Stimulated activated CD4-positive, alpha-beta T cell treated with anti-CD3 and anti-CD28 coated beads, Interleukin-1b, Interleukin-23, amount 100 ng/mL, for 24 hours (primary cell): ENCODE measurements at regions not wholly inside any gene's neighbourhood (a gene's known extent, or its start where the extent isn't known, plus 50 kb on each side); places are given as distances from the start of the nearest gene placed in this dataset.

Source experiments
- DNase-seq, 4 experiments: peaks; one replicate each; pipeline ENCODE4 v3.0.0-alpha.2; 2020; ENCODE audit warnings: low read depth in 4 of 4, low spot score in 1 of 4

DNA sequence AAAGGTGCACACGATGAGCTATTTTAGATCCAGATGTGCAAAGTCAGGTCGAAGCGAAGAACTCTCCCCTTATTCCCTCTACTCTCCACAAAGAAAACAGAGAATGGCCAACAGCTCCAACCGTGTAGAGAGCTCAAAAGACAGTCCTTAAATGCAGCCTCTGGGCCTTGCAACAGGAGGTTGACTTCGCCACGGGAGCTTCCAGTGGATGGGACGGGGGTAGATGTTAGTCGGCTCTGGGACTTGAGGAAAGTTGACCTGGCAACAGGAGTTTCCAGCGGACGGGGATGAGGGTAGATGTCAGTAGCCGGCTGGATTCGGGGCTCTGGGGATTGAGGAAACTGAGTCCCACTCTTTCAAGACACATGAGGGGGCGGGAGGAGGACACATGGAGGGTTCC lies 450.4 kb downstream of the BRD1 start:
- no peak for DNase-seq

DNA sequence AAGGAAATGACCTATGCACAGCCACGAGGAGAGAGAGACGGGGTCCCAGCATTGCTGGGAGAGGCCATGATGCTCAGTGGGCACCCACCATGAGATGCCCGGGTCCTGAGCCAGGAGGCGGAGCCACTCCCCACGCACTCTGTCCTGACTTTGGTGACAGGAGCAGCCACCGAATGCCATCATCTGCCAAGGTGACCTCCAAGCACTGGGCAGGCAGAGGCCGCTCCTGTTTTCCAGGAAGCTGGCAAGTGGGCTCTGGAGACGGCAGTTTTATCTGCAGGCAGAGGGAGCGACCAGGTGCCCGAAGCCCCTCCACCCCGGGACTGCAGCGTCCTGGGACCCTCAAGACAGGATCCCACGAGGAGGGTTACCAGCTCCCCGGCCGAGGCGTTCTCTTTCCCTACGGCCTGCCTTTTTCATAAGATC lies 453.9 kb downstream of the BRD1 start:
- no peak for DNase-seq

DNA sequence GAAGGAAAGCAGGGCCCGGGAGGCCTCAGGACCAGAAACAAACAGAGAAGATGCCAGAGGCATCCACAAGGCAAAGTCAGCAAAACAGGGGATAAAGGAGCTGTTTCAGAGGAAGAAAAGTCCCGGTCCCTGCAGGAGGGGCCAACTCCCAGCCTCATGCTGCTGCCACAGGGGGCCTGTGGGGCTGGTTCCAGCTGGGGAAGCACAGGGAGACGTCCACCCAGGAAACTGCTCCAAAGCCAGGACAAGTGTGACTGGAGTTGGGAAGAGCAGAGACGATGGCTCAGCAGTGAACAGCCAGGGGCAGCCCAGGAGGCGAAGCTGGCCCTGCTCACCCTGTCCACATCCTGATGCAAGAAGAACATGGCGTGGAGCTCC lies 454.4 kb downstream of the BRD1 start:
- DNase-seq: no peak

DNA sequence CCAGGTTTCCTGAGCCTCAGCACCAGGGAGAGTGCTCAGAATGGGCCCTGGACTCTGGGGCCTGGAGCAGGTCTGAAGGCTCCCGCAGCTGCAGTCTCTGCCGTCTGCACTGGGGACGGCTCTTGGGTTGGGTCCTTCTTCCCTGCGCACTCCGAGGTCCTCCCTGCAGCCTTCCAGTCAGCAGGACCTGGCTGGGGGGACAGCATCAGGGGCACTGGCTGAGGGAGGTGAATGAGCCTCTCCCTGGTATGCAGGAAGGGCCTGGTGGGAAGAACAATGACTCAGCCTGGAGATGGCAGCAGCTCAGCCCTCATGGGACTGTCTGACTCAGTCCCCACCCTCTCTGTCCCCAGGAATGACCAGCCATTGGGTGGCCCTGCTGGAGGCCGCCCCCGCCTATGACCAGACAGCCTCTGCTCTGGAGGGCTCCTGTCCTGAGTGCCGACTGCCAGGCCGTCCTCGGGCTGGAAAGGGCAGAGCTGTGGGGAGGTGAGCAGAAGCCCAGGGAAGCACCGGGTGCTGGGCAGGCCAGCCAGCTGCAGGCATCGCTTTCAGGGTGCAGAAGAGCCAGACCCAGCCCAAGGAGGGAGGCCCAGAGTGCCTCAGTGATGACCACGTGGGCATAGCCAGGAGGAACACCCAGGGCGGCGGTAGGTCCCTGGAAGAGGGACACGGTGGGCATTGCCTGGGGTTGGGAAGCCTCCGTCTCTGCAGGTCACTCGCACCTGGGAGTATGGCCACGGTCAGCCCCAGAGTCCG lies 455.0 kb downstream of the BRD1 start:
- DNase-seq: no peak

DNA sequence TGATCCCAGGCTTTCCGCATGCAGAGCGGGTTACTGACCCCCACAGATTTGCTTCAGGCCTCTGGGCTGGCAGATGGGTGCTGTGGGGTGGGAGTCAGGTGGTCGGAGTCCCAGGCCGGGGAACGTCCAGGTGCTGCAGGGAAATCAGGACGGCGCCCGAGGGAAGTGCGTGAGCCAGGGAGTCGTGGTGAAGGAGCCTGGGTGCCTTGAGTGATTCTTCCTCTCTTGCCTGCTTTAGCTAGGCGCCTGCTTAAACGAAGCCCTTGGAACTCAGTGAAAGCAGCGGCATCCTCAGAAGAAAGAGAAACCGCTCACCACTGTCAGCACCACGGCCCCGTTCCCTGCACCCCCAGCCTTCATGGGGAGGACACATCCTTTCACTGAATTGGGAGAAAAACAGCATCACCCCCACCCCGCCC lies 455.6 kb downstream of the BRD1 start:
- DNase-seq: no peak

DNA sequence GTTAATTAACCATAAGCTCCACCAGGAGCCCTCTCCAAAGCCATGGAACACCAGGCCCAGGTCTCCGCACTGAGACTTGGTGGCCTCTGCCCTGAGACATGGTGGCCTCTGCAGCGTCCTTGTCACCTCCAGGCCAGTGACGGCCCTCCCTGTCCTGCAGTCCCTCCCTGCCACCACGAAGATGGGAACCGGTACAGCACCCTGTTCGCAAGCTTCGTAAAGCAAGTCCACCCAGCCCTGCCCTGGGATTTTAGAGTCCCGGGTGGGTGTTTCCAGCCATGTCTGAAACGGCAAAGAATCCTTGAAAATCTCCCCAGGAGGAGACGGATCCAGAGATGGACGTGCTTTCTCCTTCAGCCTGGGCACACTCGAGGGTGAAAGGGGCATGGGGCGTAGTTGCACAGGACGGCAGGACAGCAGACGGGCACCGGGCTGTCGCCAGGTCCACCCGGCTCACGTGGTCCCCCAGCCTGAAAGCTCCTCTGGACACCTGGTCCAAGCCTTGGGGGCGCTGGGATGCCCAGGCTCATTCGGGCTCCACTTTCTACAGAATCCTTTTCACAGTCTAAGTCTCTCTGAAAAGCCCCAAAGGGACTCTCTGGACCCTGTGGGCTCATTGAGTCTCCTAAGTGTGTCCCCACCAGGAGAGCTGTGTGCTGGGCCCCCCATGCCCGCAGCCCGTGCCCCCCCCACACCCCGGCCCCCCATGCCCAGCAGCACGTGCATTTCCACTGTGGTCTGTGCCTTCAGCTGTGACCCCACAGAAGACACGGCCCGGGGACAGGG lies 456.2 kb downstream of the BRD1 start:
- DNase-seq: no peak

DNA sequence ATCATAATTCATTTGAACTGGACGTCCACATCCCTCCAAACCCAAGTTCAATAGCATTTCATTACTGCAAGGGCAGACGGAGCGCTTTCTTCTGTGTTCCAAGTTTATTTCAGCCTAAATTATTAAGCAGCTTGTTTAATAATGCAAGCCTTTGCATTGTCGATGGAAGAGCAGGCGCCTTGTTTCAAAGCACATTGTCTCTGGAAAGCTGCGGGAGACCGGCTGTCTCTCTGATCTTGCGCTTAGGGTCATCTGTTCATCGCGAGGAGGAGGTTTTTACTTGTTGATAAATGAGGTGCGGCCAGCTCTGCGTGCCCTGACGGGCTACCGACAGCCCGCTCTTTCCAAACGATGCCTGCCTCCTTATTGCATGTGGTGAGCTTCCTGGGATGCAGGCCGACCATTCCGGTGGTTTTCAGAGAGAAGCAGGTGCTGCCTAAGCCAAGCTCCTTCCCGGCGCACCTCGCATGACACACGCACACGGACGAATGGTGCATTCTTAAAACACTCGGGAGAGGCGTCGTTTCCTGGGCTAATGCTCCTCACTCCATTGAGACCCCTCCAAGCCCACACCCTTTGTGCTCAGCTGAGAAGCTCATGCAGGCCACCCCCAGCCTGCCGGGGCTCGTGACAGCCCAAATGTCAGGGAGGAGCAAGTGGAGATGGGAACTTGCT lies 456.9 kb downstream of the BRD1 start:
- DNase-seq: no peak

DNA sequence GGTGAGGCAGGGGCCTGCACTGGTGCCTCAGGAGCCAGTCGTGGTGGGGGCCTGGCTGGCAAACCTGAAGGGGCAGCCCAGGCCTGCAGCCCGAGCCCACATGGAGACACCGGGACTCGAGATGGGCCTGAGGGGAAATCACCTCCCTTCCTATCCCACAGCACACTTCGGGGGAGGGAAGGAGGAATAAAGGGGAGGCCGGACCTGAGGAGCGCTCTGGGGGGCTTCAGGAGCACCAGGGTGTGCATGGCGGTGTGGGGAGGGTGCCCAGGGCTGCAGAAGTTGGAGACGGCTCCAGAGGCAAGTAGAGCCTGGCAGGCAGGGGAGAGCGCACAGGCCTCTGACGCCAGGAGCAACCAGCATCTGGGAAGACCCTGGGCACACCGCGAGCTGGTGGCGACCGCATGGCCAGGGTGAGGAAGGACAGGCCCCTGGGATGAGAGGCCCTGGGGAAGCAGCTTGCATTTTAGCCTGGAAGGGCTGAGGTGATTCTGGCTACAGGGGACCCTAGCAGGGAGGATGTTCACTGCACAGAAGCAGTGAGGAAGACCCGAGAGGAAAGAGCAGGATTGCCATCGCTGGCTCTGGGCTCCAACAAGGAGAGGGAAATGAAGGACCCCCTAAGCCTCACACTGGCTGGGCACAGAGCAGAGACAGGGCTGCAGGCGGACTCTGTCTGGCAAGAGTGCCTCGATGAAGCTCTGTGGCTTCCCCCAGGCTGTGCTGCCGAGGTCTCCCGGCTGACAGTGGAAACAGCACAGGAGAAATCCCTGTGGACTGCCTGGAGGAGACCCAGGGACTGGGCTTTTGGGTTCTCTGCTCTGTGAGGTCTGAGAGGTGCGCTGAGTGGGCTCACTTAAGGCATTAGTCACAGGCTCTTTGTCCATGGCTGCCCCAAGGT lies 457.7 kb downstream of the BRD1 start:
- no peak for DNase-seq

DNA sequence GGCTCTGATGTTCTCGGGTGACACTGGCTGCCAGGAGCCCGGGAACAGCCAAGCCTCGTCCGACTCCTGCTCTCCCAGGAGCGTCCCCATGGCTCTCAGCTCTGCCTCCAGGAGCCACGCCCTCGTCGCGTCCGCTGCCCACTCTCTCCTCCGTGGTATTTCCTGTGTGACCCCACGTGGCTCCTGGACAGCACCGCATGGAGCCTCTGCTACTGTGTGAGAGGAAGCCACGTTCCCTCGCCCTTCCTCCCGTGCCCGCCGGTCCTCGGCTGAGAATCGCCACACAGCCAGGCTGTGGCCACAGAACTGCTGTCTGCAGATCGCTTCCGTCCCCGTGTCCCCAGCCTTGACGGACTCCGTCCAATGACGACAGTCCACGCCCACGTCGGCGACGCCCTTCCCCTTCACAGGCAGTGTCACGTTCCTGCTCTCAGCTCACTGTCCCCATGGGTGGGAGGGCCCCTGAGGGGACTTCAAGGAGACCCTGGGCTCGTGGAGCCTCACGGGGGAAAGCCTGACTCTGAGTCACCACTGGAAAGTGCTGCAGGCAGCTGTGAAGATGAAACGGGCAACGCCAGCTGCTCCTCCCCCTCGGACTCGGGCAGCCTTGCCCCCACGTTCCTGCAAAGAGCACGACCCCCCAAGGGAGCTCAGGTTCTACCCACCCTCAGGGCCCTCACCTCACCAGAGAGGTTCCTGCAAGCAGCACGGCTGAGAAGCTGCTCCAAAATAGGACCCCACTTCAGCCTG lies 458.5 kb downstream of the BRD1 start:
- no peak for DNase-seq

DNA sequence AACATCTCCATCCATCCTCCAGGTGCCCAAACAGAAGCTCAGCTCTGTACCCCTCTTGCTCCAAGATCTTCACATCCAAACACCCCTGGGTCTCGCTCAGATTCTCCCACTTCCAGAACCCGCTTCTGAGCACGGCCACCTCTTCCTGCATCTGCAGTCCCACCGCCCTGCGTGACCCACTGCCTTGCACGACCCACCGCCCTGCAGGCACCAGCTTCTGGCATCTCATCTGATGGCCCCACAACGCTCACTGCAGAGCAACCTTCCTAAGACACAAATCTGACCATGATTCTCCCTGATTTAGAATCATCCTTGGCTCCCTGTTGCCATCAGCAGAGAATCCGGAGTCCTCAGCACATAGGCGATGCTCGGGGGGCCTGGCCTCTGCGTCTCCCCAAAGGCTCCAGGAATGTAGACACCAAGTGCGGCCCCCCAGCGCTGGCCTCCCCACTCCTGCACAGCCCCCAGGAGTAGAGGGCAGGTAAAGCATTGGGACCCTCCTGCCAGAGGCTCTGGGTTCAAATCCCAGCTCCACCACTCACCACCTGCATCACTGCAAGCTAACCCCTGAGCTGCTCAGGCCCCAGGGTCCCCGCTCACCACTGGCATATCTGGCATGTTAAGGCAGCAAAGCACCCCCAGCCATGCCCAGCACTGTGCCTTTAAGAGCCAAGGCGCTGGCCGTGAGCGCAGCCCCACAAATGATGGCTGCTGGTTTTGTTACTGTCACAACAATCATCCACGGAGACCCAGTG lies 459.3 kb downstream of the BRD1 start:
- no peak for DNase-seq

DNA sequence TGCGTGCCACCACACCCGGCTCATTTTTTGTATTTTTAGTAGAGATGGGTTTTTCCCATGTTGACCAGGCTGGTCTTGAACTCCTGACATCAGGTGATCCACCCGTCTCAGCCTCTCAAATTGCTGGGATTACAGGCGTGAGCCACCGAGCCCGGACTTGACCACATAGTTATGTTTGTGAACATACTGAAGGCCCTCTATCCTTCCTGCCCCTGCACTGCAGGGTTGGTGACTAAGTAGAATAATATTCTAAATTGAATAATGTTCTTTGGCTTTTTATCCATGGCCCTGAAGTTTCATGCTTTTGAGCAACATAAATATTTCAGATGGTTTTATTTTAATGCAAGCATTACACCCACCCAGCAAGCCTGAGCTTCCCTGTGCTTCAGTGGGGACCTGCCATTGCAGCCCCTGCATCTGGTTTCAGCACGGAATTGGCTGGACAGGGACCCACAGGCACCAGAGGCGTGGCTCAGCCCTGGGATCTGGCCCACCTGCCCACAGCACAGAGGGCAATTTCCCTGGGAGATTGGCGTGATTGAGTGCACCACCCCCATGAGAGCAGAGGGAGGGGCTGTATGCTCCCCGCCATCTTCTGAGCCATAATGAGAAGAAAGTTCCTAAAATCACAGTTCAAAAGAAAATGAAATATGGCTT lies 460.5 kb downstream of the BRD1 start:
- no peak for DNase-seq

DNA sequence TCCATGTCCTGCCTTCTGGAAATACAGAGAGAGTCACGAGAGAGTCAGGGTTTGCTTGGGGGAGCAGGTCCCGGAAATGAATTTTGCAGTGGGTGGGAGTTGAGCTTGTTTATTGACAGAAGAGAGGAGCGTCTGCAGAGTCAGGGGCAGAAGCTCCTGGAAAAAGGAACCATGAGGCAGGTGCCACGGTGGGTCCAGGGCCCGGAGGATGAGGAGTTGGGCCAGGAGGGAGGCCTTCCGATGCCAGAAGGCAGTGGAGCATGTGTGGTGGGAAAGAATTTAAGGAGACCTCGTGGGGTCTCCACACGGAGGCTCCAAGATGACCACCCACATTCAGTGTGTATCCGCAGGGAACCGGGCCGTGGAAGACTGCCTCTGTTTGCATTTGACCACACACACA lies 461.2 kb downstream of the BRD1 start:
- no peak for DNase-seq

DNA sequence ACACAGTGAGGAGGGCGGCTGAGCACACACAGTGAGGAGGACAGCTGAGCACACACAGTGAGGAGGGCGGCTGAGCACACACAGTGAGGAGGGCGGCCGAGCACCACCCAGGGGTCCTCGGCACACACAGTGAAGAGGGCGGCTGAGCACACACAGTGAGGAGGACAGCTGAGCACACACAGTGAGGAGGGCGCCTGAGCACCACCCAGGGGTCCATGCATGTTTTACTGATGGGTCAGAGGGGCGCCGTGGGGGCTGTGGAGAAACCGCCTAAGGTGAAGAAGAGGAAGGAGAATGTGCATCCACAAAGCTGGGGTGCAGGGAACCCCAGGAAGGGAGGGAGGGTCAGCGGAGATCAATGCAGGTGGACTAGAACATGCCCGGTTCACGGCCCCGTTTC lies 461.8 kb downstream of the BRD1 start:
- no peak for DNase-seq

DNA sequence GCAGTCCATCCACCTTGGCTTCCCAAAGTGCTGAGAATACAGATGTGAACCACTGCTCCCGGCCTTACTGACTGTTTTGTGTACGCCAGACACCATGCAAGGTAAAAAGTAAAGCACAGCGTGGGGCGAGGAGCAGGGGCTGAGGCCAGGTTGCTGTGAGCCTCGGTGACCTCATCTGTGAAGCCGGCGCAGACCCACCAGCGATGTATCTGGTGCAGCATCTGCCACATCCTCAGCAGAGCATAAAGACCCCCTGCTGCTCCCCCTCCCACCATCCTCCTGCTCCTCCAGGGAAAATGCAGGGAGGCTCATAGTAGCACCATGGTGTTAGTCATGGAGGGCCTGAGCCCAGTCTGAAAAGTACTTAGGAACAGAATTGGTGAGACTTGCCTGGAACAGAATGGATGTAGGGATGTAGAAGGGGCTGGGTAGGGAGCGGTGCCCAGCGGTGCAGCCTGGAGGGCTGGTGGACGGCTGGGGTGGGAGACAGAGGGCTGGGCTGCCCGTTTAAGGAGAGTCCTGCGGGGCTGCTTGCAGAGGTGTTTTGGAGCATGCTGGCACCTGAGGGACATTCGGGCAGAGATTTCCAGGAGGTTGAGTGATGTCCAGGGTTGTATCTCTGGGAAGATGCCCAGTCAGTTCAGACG lies 462.4 kb downstream of the BRD1 start:
- DNase-seq: no peak

DNA sequence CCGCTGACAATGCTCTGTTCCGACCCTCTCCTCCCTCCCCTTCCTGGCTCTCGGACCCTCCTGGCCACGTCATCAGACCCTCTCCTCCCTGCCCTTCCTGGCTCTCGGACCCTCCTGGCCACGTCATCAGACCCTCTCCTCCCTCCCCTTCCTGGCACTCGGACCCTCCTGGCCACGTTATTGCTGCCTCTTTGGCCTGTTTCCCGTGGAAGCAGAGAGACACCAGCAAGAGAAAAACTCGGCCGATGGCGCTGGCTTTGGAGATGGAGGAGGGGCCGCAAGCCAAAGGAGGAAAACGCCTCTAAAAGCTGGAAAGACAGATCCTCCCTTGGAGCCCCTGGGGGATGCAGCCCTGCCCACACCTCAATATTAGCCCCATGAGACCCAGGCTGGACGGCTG lies 463.3 kb downstream of the BRD1 start:
- no peak for DNase-seq

DNA sequence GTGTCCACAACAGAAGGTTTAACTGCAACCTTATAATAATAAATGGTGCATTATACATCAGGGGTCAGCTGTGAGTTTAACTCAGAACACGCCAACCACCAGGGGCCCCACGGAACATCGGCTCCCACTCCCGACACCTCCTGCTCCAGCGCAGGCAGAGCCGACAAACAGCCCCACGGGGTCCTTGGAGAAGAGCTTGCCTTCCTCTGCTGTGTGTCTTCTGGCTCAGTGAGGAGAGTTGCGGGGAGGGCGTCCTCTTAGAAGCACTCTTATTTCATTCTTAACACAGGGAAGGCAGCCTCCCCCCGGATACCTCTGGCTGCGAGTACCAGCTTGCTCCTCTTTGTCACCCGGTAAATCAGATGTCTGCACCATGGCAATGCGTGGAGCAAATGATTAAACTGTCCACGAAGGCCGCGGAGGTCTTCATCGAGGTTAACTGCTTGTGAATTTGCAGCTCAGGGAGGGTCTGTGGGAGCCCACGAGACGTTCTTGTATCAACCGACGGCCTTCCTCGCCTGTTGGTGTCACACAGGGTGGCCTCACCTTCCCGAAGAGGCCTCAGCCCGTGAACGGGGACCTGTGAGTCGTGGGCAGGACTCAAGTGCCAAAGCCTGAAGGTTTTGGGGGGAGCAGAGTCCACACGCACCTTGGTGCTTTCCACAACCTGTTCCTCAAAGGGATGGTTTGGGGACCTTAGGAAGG lies 464.0 kb downstream of the BRD1 start:
- DNase-seq: no peak

DNA sequence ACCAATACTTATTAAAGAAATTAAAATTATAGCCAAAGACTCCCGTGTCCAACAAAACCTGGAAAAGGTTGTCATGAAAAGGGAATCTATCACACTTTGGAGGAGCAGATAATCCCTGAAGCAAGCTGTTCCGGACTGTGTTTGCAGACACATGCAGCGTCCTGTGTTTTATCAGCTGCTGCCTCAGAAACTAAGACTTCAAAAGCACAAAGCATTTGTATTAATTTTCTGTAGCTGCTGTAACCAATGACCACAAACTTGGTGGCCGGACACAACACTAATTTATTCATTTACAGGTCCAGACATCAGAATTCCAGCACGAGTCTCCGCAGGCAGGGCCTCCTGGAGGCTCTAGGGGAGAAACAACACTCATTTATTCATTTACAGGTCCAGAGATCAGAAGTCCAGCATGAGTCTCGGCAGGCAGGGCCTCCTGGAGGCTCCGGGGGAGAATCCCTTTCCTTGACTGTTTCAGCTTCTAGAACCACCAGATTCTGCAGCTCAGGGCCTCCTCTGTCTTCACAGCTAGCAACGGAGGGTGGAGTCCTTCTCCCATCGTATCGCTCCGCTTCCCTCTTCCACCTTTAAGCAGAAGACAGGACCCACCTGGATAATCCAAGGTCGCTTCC lies 465.3 kb downstream of the BRD1 start:
- DNase-seq: no peak

DNA sequence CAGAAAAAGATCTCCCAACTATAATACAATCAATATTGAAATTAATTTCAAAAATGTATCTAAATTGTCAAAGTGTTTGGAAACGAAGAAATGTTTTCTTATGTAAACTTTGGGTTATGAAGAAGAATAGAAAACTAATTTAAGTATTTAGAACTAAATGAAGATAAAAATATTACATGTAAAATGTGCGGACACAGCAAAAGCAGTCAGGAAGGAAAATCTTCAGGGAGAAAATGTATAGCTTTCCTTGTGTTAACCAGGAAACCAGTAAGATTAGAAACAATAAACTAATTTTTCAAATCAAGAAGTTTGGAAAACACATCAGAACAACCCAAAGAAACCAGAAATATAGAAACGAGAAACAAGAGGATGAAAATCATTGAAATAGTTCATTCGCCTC lies 466.5 kb downstream of the BRD1 start:
- DNase-seq: no peak
